ENCODE measurements at regions not wholly inside any gene's neighbourhood (a gene's known extent, or its start where the extent isn't known, plus 50 kb on each side); places are given as distances from the start of the nearest gene placed in this dataset.

DNA sequence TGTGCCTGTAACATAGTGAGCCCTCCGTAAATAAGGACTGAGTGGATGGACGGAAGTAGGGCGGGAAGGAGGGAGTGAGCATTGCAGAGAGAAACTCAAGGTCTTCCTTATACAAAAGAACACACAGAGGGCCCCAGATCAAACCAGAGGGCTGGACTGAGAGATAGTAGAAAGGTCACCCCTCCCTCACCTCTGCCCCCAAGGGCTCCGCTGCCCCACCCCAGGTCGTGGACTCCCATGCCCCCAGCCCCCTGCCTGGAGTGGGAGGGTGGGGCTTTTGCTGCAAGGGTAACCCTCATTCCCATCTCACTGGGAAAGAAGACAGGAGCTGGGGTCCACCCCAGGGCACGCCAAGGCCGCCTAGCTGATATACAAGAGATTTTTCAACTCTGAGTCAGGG, 157.0 kb downstream of the MN1 start:
- ChIA-PET CTCF (ENCODE audit: partially characterized antibody) (no interaction called here), POLR2A (ENCODE audit: partially characterized antibody) (no interaction called here)
- Histone ChIP-seq H3K4me3 (ENCODE audit: low read length in 2 of 2) (no peak overlapping the region), H3K4me1 (ENCODE audit: insufficient read depth, low read length) (no peaks in the 10 kb centered on the region), H3K36me3 (ENCODE audit: insufficient read depth, low read length) (no peaks in the 10 kb centered on the region), H3K27ac (ENCODE audit: low read depth, low read length) (no peak overlapping the region), H3K9me3 (ENCODE audit: control insufficient read depth in 1 of 2, low read length in 2 of 2) (no peaks in the 10 kb centered on the region), H3K27me3 (ENCODE audit: insufficient read depth, low read length) (no peaks in the 10 kb centered on the region)
- H3K9me3 Mint-ChIP-seq: peaks cover 0 to 7% (median 0%) of the 10 kb centered on the region in 8 donors
- H3K4me3 Mint-ChIP-seq: no peak overlapping the region
- no peaks in the 10 kb centered on the region for H3K36me3 Mint-ChIP-seq
- intact Hi-C loops (cut with micrococcal nuclease): no loop called here
- no peak overlapping the region for H3K27ac Mint-ChIP-seq
- H3K27me3 Mint-ChIP-seq: peaks cover 8 to 9% of the 10 kb centered on the region in 2 donors
- no peak for DNase-seq
- H3K4me1 Mint-ChIP-seq: no peaks in the 10 kb centered on the region

DNA sequence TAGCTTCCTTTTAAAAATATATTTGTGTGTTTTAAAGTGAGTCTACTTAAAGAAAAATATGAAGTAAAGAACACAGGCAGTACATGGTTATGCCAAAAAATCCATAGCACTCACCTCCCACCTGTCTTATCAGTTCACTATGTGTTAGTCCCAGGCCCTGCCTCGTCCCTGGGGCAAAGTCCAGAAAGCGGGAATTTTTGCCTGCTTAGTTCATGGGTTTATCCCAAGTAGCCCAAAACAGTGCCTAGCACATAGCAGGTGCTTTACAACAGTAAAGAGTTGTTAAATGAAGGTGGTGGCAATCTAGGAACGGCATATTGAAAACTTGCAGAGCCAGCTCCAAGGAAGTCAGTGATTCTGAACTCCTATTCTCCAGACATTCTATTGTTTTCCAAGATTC, 154.0 kb downstream of the MN1 start:
- H3K27ac Mint-ChIP-seq: no peak overlapping the region
- H3K9me3 Mint-ChIP-seq: peaks cover 0 to 7% (median under 1%) of the 10 kb centered on the region in 8 donors
- Histone ChIP-seq H3K4me1 (ENCODE audit: insufficient read depth, low read length) (no peaks in the 10 kb centered on the region), H3K4me3 (ENCODE audit: low read length in 2 of 2) (no peak overlapping the region), H3K27ac (ENCODE audit: low read depth, low read length) (no peak overlapping the region), H3K9me3 (ENCODE audit: control insufficient read depth in 1 of 2, low read length in 2 of 2) (no peaks in the 10 kb centered on the region), H3K36me3 (ENCODE audit: insufficient read depth, low read length) (no peaks in the 10 kb centered on the region), H3K27me3 (ENCODE audit: insufficient read depth, low read length) (no peaks in the 10 kb centered on the region)
- no peaks in the 10 kb centered on the region for H3K4me1 Mint-ChIP-seq
- DNase-seq: no peak
- H3K27me3 Mint-ChIP-seq: peaks cover 7 to 8% of the 10 kb centered on the region in 2 donors
- H3K4me3 Mint-ChIP-seq: no peak overlapping the region
- ChIA-PET POLR2A (ENCODE audit: partially characterized antibody) (no interaction called here), CTCF (ENCODE audit: partially characterized antibody) (no interaction called here)
- intact Hi-C loops (cut with micrococcal nuclease): no loop called here
- no peaks in the 10 kb centered on the region for H3K36me3 Mint-ChIP-seq

DNA sequence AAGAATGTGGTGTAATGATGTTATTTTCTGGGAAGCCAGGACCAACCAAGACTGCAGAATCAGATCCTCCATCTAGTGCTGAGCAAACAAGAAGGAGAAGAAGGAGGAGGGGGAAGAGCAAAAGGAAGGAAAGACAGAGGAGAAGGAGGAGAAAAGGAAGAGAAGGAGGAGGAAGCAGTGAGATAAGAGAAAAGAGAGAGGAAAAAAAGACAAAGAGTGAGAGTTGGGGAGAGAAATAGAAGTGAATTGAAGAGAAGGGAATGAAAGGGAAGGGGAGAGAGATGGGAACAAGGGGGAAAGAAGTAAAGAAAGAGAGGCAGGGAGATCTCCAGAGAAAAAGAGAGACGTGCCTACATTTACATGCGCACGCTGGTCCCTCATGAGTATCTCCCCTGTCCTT, 153.5 kb downstream of the MN1 start:
- Histone ChIP-seq H3K4me3 (ENCODE audit: low read length in 2 of 2) (no peak overlapping the region), H3K36me3 (ENCODE audit: insufficient read depth, low read length) (no peaks in the 10 kb centered on the region), H3K4me1 (ENCODE audit: insufficient read depth, low read length) (no peaks in the 10 kb centered on the region), H3K27ac (ENCODE audit: low read depth, low read length) (no peak overlapping the region), H3K9me3 (ENCODE audit: control insufficient read depth in 1 of 2, low read length in 2 of 2) (no peaks in the 10 kb centered on the region), H3K27me3 (ENCODE audit: insufficient read depth, low read length) (no peaks in the 10 kb centered on the region)
- DNase-seq: no peak
- CTCF ChIA-PET (ENCODE audit: partially characterized antibody): no interaction called here
- intact Hi-C loops (cut with micrococcal nuclease): no loop called here
- Mint-ChIP-seq H3K4me1 (no peaks in the 10 kb centered on the region), H3K27me3 (peaks cover 7 to 8% of the 10 kb centered on the region in 2 donors), H3K36me3 (no peaks in the 10 kb centered on the region), H3K4me3 (no peak overlapping the region), H3K9me3 (peaks cover 0 to 7% (median under 1%) of the 10 kb centered on the region in 8 donors), H3K27ac (no peak overlapping the region)
- POLR2A ChIA-PET (ENCODE audit: partially characterized antibody): no interaction called here

DNA sequence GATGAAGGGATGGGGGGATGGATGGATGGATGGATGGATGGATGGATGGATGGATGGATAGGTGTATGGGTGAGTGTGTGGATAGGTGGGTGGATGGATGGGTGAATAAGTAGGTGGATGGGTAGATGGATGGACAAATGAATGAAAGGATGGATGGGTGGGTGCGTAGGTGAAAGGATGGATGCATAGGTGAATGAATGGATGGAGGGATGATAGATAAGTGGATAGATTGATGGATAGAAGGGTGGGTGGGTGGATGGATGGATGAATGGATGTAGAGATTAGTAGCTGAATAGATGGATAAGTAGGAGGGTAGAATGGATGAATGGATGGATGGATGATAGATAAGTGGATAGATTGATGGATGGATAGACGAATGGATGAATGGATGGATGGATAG, 152.7 kb downstream of the MN1 start:
- H3K27ac ChIP-seq (ENCODE audit: low read depth, low read length): no peak overlapping the region
- H3K36me3 ChIP-seq (ENCODE audit: insufficient read depth, low read length): no peaks in the 10 kb centered on the region
- no peaks in the 10 kb centered on the region for H3K27me3 ChIP-seq (ENCODE audit: insufficient read depth, low read length)
- Mint-ChIP-seq H3K36me3 (no peaks in the 10 kb centered on the region), H3K4me1 (no peaks in the 10 kb centered on the region), H3K4me3 (no peak overlapping the region), H3K27ac (no peak overlapping the region), H3K27me3 (peaks cover 7 to 8% of the 10 kb centered on the region in 2 donors), H3K9me3 (peaks cover 0 to 7% (median under 1%) of the 10 kb centered on the region in 8 donors)
- CTCF ChIA-PET (ENCODE audit: partially characterized antibody): no interaction called here
- DNase-seq: no peak
- intact Hi-C loops (cut with micrococcal nuclease): no loop called here
- POLR2A ChIA-PET (ENCODE audit: partially characterized antibody): no interaction called here
- H3K4me1 ChIP-seq (ENCODE audit: insufficient read depth, low read length): no peaks in the 10 kb centered on the region
- H3K4me3 ChIP-seq (ENCODE audit: low read length in 2 of 2): no peak overlapping the region
- no peaks in the 10 kb centered on the region for H3K9me3 ChIP-seq (ENCODE audit: control insufficient read depth in 1 of 2, low read length in 2 of 2)

DNA sequence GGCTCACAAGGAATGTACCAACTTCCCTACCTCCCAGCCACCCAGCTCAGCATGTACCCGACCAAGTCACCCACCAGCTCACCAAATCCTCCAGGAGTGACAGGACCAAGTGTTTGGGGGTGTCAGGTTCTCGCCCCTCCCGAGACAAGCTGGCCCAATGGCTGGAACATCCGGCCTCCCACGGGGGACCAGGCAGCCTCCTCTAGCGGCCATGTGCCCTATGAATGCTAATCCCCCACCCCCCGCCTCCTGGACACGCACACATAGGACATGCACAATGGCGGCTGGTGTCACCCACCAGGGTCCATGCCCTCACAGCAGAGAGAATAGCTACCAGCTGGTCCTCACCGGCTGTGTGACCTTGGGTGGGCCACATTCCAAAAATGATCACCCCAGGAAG, 151.0 kb downstream of the MN1 start:
- POLR2A ChIA-PET (ENCODE audit: partially characterized antibody): no interaction called here
- H3K36me3 Mint-ChIP-seq: no peaks in the 10 kb centered on the region
- intact Hi-C loops (cut with micrococcal nuclease): no loop called here

DNA sequence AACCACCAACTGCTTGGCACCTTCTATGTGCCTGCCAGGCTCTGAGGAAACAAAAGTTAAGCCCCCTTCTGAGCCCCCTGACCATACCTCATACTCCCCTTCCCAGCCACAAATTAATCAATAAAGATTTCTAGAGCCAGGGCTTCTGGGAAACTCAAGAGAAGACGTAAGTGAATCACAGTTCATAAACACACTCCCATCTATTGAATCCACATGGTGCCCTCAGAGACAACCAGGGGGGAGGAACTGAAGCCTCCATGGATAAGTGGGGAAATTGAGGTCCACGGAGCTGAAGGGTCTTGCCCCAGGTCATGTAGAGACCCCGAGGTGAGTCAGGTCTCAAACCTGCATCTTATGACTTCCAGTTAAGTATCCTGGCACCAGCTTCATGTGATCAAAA, 150.6 kb downstream of the MN1 start:
- ChIA-PET CTCF (ENCODE audit: partially characterized antibody) (no interaction called here), POLR2A (ENCODE audit: partially characterized antibody) (no interaction called here)
- Histone ChIP-seq H3K27ac (ENCODE audit: low read depth, low read length) (no peak overlapping the region), H3K4me1 (ENCODE audit: insufficient read depth, low read length) (no peaks in the 10 kb centered on the region), H3K27me3 (ENCODE audit: insufficient read depth, low read length) (no peaks in the 10 kb centered on the region), H3K36me3 (ENCODE audit: insufficient read depth, low read length) (no peaks in the 10 kb centered on the region), H3K4me3 (ENCODE audit: low read length in 2 of 2) (no peak overlapping the region), H3K9me3 (ENCODE audit: control insufficient read depth in 1 of 2, low read length in 2 of 2) (no peaks in the 10 kb centered on the region)
- intact Hi-C loops (cut with micrococcal nuclease): no loop called here
- H3K9me3 Mint-ChIP-seq: peaks cover 4 to 14% (median 8%) of the 10 kb centered on the region in 8 donors
- no peak overlapping the region for H3K27ac Mint-ChIP-seq
- H3K4me3 Mint-ChIP-seq: no peak overlapping the region
- no peaks in the 10 kb centered on the region for H3K36me3 Mint-ChIP-seq
- peaks cover 3 to 8% of the 10 kb centered on the region in 2 donors for H3K27me3 Mint-ChIP-seq
- no peaks in the 10 kb centered on the region for H3K4me1 Mint-ChIP-seq
- no peak for DNase-seq

More for the DNA sequence above, 151.0 kb downstream of the MN1 start:
- H3K36me3 ChIP-seq (ENCODE audit: insufficient read depth, low read length): no peaks in the 10 kb centered on the region
- no peaks in the 10 kb centered on the region for H3K27me3 ChIP-seq (ENCODE audit: insufficient read depth, low read length)
- Mint-ChIP-seq H3K9me3 (peaks cover 4 to 10% (median 6%) of the 10 kb centered on the region in 8 donors), H3K4me1 (no peaks in the 10 kb centered on the region), H3K4me3 (no peak overlapping the region), H3K27ac (no peak overlapping the region), H3K27me3 (peaks cover 3 to 8% of the 10 kb centered on the region in 2 donors)
- no peak overlapping the region for H3K27ac ChIP-seq (ENCODE audit: low read depth, low read length)
- no peaks in the 10 kb centered on the region for H3K9me3 ChIP-seq (ENCODE audit: control insufficient read depth in 1 of 2, low read length in 2 of 2)
- no peak overlapping the region for H3K4me3 ChIP-seq (ENCODE audit: low read length in 2 of 2)
- CTCF ChIA-PET (ENCODE audit: partially characterized antibody): no interaction called here
- no peak for DNase-seq
- no peaks in the 10 kb centered on the region for H3K4me1 ChIP-seq (ENCODE audit: insufficient read depth, low read length)

DNA sequence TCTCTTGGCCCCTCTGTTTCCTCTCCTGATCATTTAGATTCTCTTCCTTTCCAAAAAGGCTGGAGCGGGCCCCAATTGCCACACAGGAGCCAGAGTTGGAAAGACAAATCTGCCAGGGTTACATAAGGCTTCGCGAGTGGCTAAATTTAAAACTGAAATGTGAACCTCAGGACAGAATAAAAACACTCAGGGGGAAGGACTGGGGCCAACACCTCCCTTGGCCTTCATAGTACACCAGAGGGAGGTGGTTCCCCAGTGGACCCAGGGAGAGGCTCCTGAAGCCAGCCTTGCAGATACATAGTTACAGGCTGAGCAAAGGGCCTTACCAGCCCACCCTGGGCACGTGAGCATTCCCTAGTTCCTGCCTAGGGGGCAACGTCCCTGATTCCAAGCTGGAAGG, 150.1 kb downstream of the MN1 start:
- no peak overlapping the region for H3K4me3 ChIP-seq (ENCODE audit: low read length in 2 of 2)
- no peak overlapping the region for H3K27ac ChIP-seq (ENCODE audit: low read depth, low read length)
- no peaks in the 10 kb centered on the region for H3K4me1 ChIP-seq (ENCODE audit: insufficient read depth, low read length)
- H3K27me3 ChIP-seq (ENCODE audit: insufficient read depth, low read length): no peaks in the 10 kb centered on the region
- intact Hi-C loops (cut with micrococcal nuclease): no loop called here
- no peaks in the 10 kb centered on the region for H3K9me3 ChIP-seq (ENCODE audit: control insufficient read depth in 1 of 2, low read length in 2 of 2)
- ChIA-PET POLR2A (ENCODE audit: partially characterized antibody) (no interaction called here), CTCF (ENCODE audit: partially characterized antibody) (no interaction called here)
- no peaks in the 10 kb centered on the region for H3K36me3 ChIP-seq (ENCODE audit: insufficient read depth, low read length)
- Mint-ChIP-seq H3K4me3 (no peak overlapping the region), H3K36me3 (no peaks in the 10 kb centered on the region), H3K4me1 (no peaks in the 10 kb centered on the region), H3K27ac (no peak overlapping the region), H3K9me3 (peaks cover 4 to 15% (median 11%) of the 10 kb centered on the region in 8 donors), H3K27me3 (peaks cover 3 to 8% of the 10 kb centered on the region in 2 donors)
- DNase-seq: no peak

Data from CD4-positive, alpha-beta memory T cell (primary cell).